ENCODE measurements at regions not wholly inside any gene's neighbourhood (a gene's known extent, or its start where the extent isn't known, plus 50 kb on each side); places are given as distances from the start of the nearest gene placed in this dataset.

- intact Hi-C loops (cut with micrococcal nuclease; ENCODE audit: unreplicated experiment) (loop anchor here (1.0 kb wide), 1 partner anchor 8 kb away; no protein-coding TSS in a partner anchor), in situ Hi-C loops (cut with HindIII; ENCODE audit: low pct_unique_long_range_greater_than_20kb, low sequenced_read_pairs) (no loop called here)
- no peak overlapping the region for H3K4me3 ChIP-seq (ENCODE audit: low read depth in 2 of 2, low read length in 2 of 2)
- no peaks in the 10 kb centered on the region for H3K36me3 ChIP-seq (ENCODE audit: control insufficient read depth, insufficient read depth, low read length)
- ATAC-seq (no peak), DNase-seq (ENCODE audit: low read depth, low spot score) (no peak)
- H3K4me1 ChIP-seq (ENCODE audit: control insufficient read depth, insufficient read depth, low read length) = no peaks in the 10 kb centered on the region
- H3K27ac ChIP-seq (ENCODE audit: low read length) = no peak overlapping the region
- H3K27me3 ChIP-seq (ENCODE audit: control insufficient read depth, insufficient read depth, low read length) = no peaks in the 10 kb centered on the region
- BruUV-seq (replicated peaks) = no TSS peak
- no peaks in the 10 kb centered on the region for H3K9me3 ChIP-seq (ENCODE audit: control insufficient read depth, insufficient read depth, low read depth, low read length)
- no peak for TF ChIP-seq POLR2AphosphoS5 (IDR thresholded peaks at IDR 0.05; ENCODE audit: low read depth, low read length)
- no peak for TF ChIP-seq REST (IDR thresholded peaks at IDR 0.05; ENCODE audit: insufficient read depth in 1 of 2, low read depth in 2 of 2, low read length in 1 of 2)
- no peak for TF ChIP-seq CTCF (IDR thresholded peaks at IDR 0.05)
- ChIA-PET POLR2A (no interaction called here), CTCF (no interaction called here)
Observed at GRCh38 chr11:109794501-109794900, 298.7 kb upstream of the ZC3H12C start.

- no peaks in the 10 kb centered on the region for H3K4me1 ChIP-seq (ENCODE audit: control insufficient read depth, insufficient read depth, low read length)
- H3K36me3 ChIP-seq (ENCODE audit: control insufficient read depth, insufficient read depth, low read length) = no peaks in the 10 kb centered on the region
- DNase-seq (ENCODE audit: low read depth, low spot score) (no peak), ATAC-seq (no peak)
- H3K9me3 ChIP-seq (ENCODE audit: control insufficient read depth, insufficient read depth, low read depth, low read length) = no peaks in the 10 kb centered on the region
- H3K27ac ChIP-seq (ENCODE audit: low read length) = no peak overlapping the region
- no peak overlapping the region for H3K4me3 ChIP-seq (ENCODE audit: low read depth in 2 of 2, low read length in 2 of 2)
- POLR2A ChIA-PET = no interaction called here
- TF ChIP-seq POLR2AphosphoS5 (IDR thresholded peaks at IDR 0.05; ENCODE audit: low read depth, low read length) (no peak), REST (IDR thresholded peaks at IDR 0.05; ENCODE audit: insufficient read depth in 1 of 2, low read depth in 2 of 2, low read length in 1 of 2) (no peak), SIN3A (IDR thresholded peaks at IDR 0.05; ENCODE audit: borderline replicate concordance, insufficient read depth, low read depth, low read length) (no peak), TCF7L2 (IDR thresholded peaks at IDR 0.05; ENCODE audit: low read depth, low read length) (no peak), CTCF (IDR thresholded peaks at IDR 0.05) (no peak)
- H3K27me3 ChIP-seq (ENCODE audit: control insufficient read depth, insufficient read depth, low read length) = no peaks in the 10 kb centered on the region
- CTCF ChIA-PET = no interaction called here
- BruUV-seq (replicated peaks) = no TSS peak
- in situ Hi-C loops (cut with HindIII; ENCODE audit: low pct_unique_long_range_greater_than_20kb, low sequenced_read_pairs) = no loop called here
- intact Hi-C loops (cut with micrococcal nuclease; ENCODE audit: unreplicated experiment) = no loop called here
Observed at GRCh38 chr11:109795234-109795633, 298.0 kb upstream of the ZC3H12C start.

Data from Panc1 (cell line).